DMS53 treated with DMSO at 0.1 percent for 48 hours (cell line): ENCODE measurements at regions not wholly inside any gene's neighbourhood (a gene's known extent, or its start where the extent isn't known, plus 50 kb on each side); places are given as distances from the start of the nearest gene placed in this dataset.

Experiments
- DNase-seq: peaks from one replicate; lab custom pipeline; 2025; ENCODE audit not compliant: unreplicated experiment; lab: John Stamatoyannopoulos, UW

- no peak for DNase-seq
These were observed 100.4 kb downstream of the SLIT2 start for GRCh38 chr4:20352163-20352431.

- no peak for DNase-seq
These were observed 101.9 kb downstream of the SLIT2 start for GRCh38 chr4:20353646-20354045.

GRCh38 chr4:20354120-20354519 is 102.4 kb downstream of the SLIT2 start:
- DNase-seq: no peak

- DNase-seq: no peak
These were observed 104.9 kb downstream of the SLIT2 start for GRCh38 chr4:20356565-20356964.

DNA sequence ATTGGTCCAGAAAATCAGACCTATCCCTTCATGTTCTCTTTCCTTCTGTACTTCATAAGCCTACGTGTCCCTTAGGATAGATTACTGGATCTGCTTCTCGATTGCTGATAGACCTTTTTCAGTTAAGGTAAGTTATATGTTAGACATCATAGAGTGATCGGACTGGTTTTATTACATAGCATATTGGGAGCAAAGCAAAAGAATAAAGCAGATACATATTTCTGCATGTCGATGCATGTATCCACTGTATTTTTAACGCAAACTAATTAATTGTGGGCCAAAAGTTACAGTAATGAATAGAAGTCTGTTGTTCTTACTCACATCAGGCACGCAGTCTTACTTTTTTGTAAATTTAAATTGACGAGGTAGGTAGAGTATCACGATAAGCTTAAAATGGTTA is 106.4 kb downstream of the SLIT2 start:
- DNase-seq: no peak

- peak; percentile 29 for DNase-seq
These were observed 108.0 kb downstream of the SLIT2 start for GRCh38 chr4:20359692-20360091.

- DNase-seq: no peak
These were observed 110.4 kb downstream of the SLIT2 start for GRCh38 chr4:20362148-20362547.

DNA sequence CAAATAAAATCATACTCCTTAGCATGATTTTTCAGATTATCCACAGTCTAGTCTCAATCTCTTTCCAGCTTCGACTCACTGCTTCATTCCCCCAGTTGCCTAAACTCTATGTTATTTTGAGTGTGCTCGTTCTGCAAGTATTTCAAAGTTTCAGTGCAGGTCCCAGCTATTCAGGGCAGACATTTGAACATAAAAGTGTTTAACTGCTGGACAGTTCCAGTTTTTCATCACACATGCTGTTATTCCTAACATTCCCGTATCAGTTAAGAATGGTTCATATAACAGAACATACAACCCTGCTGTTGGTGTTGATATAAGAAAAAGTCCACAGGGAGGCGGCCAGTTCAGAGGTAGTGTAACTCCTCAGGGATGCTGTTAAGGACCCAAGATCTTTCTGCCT is 113.3 kb downstream of the SLIT2 start:
- no peak for DNase-seq

- DNase-seq: no peak
These were observed 115.7 kb downstream of the SLIT2 start for GRCh38 chr4:20367446-20367845.

DNA sequence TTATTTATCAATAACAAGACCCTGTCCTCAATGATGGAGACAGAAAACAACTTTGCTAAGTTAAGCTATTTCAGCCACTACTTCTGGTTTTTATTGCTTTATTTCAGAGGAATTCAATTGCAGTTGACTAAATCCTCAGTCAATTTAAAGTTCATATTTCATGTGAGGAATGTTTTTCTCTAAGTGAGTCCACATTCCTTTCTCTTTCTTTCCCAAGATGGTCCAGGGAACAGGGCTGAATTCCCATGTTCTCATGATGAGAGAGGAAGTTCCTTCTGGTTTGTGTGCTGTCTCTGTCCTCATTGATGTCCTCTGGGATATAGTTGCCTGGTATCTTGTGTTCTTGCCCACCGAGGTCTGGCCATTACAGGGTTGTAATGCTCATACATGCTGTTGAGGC is 117.2 kb downstream of the SLIT2 start:
- DNase-seq: no peak

GRCh38 chr4:20370274-20370673 is 118.6 kb downstream of the SLIT2 start:
- DNase-seq: no peak

DNA sequence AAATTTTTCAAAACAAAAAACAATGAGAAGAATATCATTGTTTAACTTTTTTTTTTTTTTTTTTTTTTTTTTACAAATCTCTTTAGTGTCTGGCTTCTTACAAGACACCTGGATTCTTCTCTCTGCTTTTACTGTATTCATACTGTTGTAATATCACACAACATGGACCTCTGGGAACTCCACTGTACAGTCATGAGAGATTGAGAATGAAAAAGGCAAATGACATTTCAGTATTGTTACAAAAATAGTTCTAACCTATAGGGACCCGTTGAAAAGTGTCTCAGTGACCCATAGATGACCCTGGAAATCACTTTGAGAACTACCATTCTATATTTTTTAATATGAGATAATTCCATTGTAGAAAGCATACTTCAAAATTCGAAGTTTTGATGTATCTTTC is 124.4 kb downstream of the SLIT2 start:
- no peak for DNase-seq

GRCh38 chr4:20378181-20378580 is 126.5 kb downstream of the SLIT2 start:
- DNase-seq: no peak

DNA sequence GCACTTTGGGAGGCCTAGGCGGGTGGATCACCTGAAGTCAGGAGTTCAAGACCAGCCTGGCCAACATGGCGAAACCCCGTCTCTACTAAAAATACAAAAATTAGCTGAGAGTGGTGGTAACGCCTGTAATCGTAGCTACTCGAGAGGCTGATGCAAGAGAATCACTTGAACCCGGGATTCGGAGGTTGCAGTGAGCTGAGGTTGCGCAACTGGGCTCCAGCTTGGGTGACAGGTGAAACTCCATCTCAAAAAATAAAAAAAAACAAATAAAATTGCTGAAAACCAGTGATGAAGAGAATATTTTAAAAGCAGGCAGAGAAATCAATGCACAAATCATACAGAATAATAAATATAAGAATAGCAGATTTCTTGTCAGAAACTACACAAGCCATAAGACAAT is 129.3 kb downstream of the SLIT2 start:
- no peak for DNase-seq

DNA sequence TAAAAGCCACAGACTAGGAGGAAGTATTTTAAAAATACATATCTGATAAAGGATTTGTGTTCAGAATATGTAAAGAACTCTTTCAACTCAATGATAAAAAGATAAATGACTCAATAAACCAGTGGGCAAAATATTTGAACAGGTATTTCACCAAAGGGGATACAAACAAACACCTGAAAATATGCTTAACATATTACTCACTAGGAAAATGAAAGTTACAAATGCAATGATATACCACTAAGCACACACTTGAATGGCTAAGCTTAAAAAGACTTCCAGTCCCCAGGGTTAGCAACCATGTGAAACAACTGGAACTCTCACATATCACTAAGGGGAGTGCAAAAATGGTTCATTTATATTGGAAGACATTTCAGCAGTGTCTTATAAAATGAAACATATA is 131.6 kb downstream of the SLIT2 start:
- DNase-seq: no peak

- DNase-seq: no peak
These were observed 132.3 kb downstream of the SLIT2 start for GRCh38 chr4:20383969-20384368.

- no peak for DNase-seq
These were observed 132.8 kb downstream of the SLIT2 start for GRCh38 chr4:20384456-20384855.

DNA sequence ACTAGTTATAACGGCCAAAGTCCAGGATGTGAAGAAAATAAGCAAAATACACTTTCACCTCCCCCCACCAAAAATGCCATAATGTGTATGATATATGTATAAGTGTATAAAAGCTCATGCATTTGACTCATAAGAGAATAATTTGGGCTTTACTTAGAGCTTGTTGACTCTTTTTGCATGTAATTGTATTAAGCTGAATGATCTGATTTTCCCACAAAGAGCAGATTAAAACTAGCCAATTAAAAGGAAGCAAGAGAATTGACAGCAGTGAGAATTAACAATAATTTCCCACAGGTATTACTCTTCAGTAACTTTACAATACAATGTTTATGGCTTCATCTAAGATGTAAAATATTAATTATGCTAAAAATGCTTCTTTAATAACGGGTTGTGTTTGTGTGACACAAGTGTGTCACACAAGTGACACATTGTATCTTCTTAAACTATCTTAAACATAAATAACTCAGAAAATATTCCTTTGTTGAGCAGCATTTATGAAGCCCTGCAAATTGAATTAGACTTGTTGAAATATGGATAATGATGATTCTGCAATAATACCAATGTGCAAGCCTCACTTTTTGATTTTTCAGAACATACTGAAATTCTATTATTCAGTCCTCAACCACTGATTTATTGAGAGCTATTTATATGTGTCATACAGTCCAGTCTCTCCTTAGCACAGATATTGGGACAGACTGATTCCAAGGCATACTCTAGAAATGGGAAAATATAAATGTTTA is 134.5 kb downstream of the SLIT2 start:
- DNase-seq: no peak

DNA sequence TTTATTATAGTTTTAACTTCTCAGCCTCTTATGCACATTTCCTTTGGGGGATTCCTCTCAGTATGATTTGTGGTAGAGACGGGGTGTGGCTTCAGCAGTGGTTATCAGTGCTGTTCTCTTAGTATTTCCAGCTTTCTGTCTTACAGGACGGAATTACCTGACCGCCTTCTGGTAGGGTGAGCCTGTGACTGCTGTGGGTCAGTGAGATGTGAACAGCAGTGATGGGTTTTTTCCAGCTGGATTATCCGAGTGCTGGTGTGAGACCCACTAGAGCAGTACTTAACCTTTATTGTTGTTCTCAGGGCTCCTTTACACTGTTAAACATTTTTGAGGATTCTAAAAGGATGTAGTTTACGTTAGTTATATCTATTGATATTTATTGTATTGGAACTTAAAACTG is 135.2 kb downstream of the SLIT2 start:
- no peak for DNase-seq

GRCh38 chr4:20391198-20391597 is 139.5 kb downstream of the SLIT2 start:
- DNase-seq: no peak

- no peak for DNase-seq
These were observed 140.2 kb downstream of the SLIT2 start for GRCh38 chr4:20391912-20392311.

GRCh38 chr4:20393486-20394100 is 141.9 kb downstream of the SLIT2 start:
- DNase-seq: no peak

DNA sequence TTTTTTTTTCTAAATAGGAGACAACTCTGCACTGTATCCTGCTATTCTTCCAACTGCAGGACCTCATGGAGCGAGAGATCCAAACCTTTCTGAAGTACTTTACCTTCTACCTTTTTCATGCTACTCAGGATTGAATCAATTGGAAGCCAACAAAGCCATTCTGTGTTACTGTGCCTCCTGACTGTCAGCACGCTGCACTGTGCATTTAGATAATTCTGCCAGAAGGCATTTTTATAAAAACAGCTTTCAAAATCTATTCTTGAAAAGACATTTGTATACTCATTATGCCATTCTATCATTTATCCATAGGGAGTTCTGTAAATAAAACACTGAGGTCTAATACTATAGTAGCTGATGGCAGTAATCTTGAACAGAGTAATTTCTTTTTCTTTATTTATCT is 142.8 kb downstream of the SLIT2 start:
- DNase-seq: no peak
